ENCODE measurements at regions not wholly inside any gene's neighbourhood (a gene's known extent, or its start where the extent isn't known, plus 50 kb on each side); places are given as distances from the start of the nearest gene placed in this dataset.
A peak's percentile ranks its signal among the peaks of the same experiment; 100 is the strongest.

- DNase-seq (ENCODE audit: low read depth): no peak
- no peak overlapping the region for H3K4me3 ChIP-seq (ENCODE audit: low read depth, low read length)
- TF ChIP-seq CTCF (IDR thresholded peaks at IDR 0.05; ENCODE audit: insufficient read depth, low read depth, low read length): no peak
Observed at GRCh38 chr12:47412601-47413236, 293.1 kb downstream of the RPAP3 start.

- DNase-seq (ENCODE audit: low read depth): no peak
- H3K4me3 ChIP-seq (ENCODE audit: low read depth, low read length): no peak overlapping the region
- no peak for TF ChIP-seq CTCF (IDR thresholded peaks at IDR 0.05; ENCODE audit: insufficient read depth, low read depth, low read length)
Observed at GRCh38 chr12:47411966-47412365, 293.9 kb downstream of the RPAP3 start.

- DNase-seq (ENCODE audit: low read depth): no peak
- no peak for TF ChIP-seq CTCF (IDR thresholded peaks at IDR 0.05; ENCODE audit: insufficient read depth, low read depth, low read length)
Observed at GRCh38 chr12:47410862-47411261, 295.0 kb downstream of the RPAP3 start.

GRCh38 chr12:47410383-47410782, 295.4 kb downstream of the RPAP3 start:
- H3K4me3 ChIP-seq (ENCODE audit: low read depth, low read length): no peak overlapping the region
- no peak for DNase-seq (ENCODE audit: low read depth)
- TF ChIP-seq CTCF (IDR thresholded peaks at IDR 0.05; ENCODE audit: insufficient read depth, low read depth, low read length): no peak

More at GRCh38 chr12:47410862-47411261, 295.0 kb downstream of the RPAP3 start:
- H3K4me3 ChIP-seq (ENCODE audit: low read depth, low read length): no peak overlapping the region

GRCh38 chr12:47409310-47409987, 296.4 kb downstream of the RPAP3 start:
- no peak for TF ChIP-seq CTCF (IDR thresholded peaks at IDR 0.05; ENCODE audit: insufficient read depth, low read depth, low read length)
- H3K4me3 ChIP-seq (ENCODE audit: low read depth, low read length): no peak overlapping the region
- no peak for DNase-seq (ENCODE audit: low read depth)

GRCh38 chr12:47408171-47408871, 297.5 kb downstream of the RPAP3 start:
- TF ChIP-seq CTCF (IDR thresholded peaks at IDR 0.05; ENCODE audit: insufficient read depth, low read depth, low read length): peak; percentile 21
- no peak overlapping the region for H3K4me3 ChIP-seq (ENCODE audit: low read depth, low read length)
- DNase-seq (ENCODE audit: low read depth): no peak

Measured in fibroblast of villous mesenchyme (primary cell).